RWPE2 (cell line): ENCODE measurements at regions not wholly inside any gene's neighbourhood (a gene's known extent, or its start where the extent isn't known, plus 50 kb on each side); places are given as distances from the start of the nearest gene placed in this dataset.

Experiments
- ATAC-seq: fragments of 200-7000 bp; cut with Tn5 transposase; 3 replicates; pipeline ENCODE4 v1.9.1; 2021; ENCODE audit warnings: low read depth
- DNase-seq: peaks from one replicate; pipeline ENCODE4 v3.0.0-alpha.2; 2020; ENCODE audit warnings: low spot score
- H3K27ac ChIP-seq: fragments of 450-650 bp; 2 replicates; pipeline ENCODE4 v1.5.1; 2017; ENCODE audit warnings: mild to moderate bottlenecking; ENCODE audit not compliant: poor library complexity, severe bottlenecking
- H3K27me3 ChIP-seq: fragments of 250-450 bp; sonication (Bioruptor Pico); 2 replicates; pipeline ENCODE4 v1.5.1; 2021; ENCODE audit warnings: mild to moderate bottlenecking, moderate library complexity; ENCODE audit not compliant: insufficient read depth, poor library complexity, severe bottlenecking
- H3K36me3 ChIP-seq: fragments of 250-450 bp; sonication (Bioruptor Pico); 2 replicates; pipeline ENCODE4 v1.5.1; 2020; ENCODE audit warnings: low read depth, mild to moderate bottlenecking, moderate library complexity
- H3K4me1 ChIP-seq: fragments of 250-450 bp; sonication (Bioruptor Pico); 2 replicates; pipeline ENCODE4 v1.5.1; 2021; ENCODE audit warnings: mild to moderate bottlenecking, moderate library complexity; ENCODE audit not compliant: insufficient read depth, poor library complexity, severe bottlenecking
- H3K4me3 ChIP-seq: fragments of 250-450 bp; sonication (Bioruptor Pico); 2 replicates; pipeline ENCODE4 v1.5.1; 2021; ENCODE audit warnings: mild to moderate bottlenecking, moderate library complexity; ENCODE audit not compliant: severe bottlenecking
- H3K9me3 ChIP-seq: fragments of 250-450 bp; sonication (Bioruptor Pico); 2 replicates; pipeline ENCODE4 v1.5.1; 2021; ENCODE audit warnings: mild to moderate bottlenecking, moderate library complexity; ENCODE audit not compliant: severe bottlenecking
- TF ChIP-seq, protein P1 (sequence below): fragments of 450-650 bp; IDR thresholded peaks from one replicate; pipeline ENCODE4 v1.5.1; 2017; ENCODE audit warnings: mild to moderate bottlenecking, moderate library complexity; ENCODE audit not compliant: poor library complexity, severe bottlenecking

DNA sequence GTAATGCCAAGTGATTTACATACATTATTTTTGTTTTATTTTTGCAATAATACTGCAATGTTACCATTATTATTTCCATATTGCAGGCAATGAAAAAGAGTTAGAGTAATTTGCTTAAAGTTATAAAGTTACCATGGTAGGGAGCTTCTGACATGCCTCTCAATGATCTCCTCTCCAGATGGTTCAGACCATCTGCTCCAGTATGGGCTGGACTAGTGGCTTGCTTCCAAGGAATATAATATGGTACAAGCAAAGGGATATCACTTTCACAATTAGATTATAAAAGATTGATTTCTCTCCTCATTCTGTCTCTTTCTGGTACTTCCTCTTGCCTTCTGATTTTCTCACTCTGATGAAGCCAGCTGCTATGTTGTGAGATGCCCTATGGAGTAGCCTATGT, 245.4 kb downstream of the INSIG2 start:
- H3K4me3 ChIP-seq, result no peak overlapping the region
- H3K27ac ChIP-seq, result no peak overlapping the region
- H3K27me3 ChIP-seq, result no peaks in the 10 kb centered on the region
- H3K9me3 ChIP-seq, result peaks cover 2% of the 10 kb centered on the region
- TF ChIP-seq, protein P1, sequence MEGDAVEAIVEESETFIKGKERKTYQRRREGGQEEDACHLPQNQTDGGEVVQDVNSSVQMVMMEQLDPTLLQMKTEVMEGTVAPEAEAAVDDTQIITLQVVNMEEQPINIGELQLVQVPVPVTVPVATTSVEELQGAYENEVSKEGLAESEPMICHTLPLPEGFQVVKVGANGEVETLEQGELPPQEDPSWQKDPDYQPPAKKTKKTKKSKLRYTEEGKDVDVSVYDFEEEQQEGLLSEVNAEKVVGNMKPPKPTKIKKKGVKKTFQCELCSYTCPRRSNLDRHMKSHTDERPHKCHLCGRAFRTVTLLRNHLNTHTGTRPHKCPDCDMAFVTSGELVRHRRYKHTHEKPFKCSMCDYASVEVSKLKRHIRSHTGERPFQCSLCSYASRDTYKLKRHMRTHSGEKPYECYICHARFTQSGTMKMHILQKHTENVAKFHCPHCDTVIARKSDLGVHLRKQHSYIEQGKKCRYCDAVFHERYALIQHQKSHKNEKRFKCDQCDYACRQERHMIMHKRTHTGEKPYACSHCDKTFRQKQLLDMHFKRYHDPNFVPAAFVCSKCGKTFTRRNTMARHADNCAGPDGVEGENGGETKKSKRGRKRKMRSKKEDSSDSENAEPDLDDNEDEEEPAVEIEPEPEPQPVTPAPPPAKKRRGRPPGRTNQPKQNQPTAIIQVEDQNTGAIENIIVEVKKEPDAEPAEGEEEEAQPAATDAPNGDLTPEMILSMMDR, result no peak
- no peaks in the 10 kb centered on the region for H3K4me1 ChIP-seq
- no peaks in the 10 kb centered on the region for H3K36me3 ChIP-seq
- no peak for ATAC-seq
- DNase-seq, result no peak

DNA sequence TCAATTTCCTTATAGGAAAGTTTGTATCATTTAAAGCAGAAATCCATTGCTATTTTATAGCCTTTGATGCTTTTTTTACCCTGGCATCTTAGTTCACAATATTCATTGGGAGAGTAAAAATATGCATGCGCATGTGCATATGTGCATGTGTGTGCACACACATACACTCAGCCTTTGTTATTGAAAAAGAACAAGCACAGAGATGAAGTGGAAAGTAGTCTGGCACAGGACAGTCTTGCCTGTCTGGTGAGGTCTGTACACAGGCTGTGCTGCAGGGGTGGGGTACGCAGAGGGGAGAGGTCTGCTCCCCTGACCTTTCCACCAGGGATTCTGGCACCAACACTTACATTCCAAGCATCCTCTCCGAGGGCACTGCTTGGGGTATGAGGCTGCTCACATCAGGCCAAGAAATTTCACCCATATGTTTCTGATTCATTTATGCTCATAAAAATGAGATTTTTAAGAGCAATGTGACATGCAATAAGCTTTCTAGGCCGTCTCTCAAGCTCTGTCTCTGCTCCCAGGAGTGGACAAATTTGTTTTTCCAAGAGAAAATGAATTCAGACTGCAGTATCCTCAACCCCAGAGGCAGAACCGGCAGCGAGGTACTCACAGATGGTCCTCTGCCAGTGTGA, 237.2 kb downstream of the INSIG2 start:
- TF ChIP-seq, protein P1, result no peak
- H3K36me3 ChIP-seq, result no peaks in the 10 kb centered on the region
- no peaks in the 10 kb centered on the region for H3K9me3 ChIP-seq
- ATAC-seq (no peak), DNase-seq (no peak)
- H3K4me1 ChIP-seq, result no peaks in the 10 kb centered on the region
- no peaks in the 10 kb centered on the region for H3K27me3 ChIP-seq
- no peak overlapping the region for H3K4me3 ChIP-seq
- H3K27ac ChIP-seq, result no peak overlapping the region

GRCh38 chr2:118322406-118322805, 234.1 kb downstream of the INSIG2 start:
- Histone ChIP-seq H3K4me1 (no peaks in the 10 kb centered on the region), H3K36me3 (no peaks in the 10 kb centered on the region), H3K27ac (no peak overlapping the region), H3K4me3 (no peak overlapping the region), H3K27me3 (no peaks in the 10 kb centered on the region), H3K9me3 (no peaks in the 10 kb centered on the region)
- DNase-seq (no peak), ATAC-seq (no peak)
- TF ChIP-seq, protein P1, result no peak

- H3K36me3 ChIP-seq, result no peaks in the 10 kb centered on the region
- H3K4me3 ChIP-seq, result no peak overlapping the region
- DNase-seq (no peak), ATAC-seq (no peak)
- TF ChIP-seq, protein P1, result peak; percentile 9
- H3K4me1 ChIP-seq, result no peaks in the 10 kb centered on the region
- H3K27ac ChIP-seq, result no peak overlapping the region
- no peaks in the 10 kb centered on the region for H3K9me3 ChIP-seq
- no peaks in the 10 kb centered on the region for H3K27me3 ChIP-seq
These were observed 233.3 kb downstream of the INSIG2 start for GRCh38 chr2:118321432-118322105.

DNA sequence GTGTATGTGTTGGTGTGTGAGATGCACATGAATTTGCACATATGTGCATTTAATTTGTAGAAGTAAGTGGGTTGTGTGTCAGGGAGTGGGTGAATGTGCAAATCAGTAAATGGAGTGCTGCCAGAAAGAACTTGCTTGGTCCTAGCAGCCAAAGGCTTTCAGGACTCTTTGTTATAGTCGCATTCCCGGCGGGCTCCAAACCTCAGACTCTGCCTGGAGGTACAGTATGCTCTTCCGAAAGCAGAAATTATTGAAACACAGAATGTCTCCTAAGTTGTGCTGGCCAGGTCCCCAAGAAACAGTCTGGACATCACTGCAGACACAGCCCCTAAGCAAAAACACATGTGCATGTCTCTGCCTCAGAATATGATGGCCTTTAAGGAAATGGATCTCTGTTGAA, 232.4 kb downstream of the INSIG2 start:
- Histone ChIP-seq H3K27me3 (no peaks in the 10 kb centered on the region), H3K27ac (no peak overlapping the region), H3K36me3 (no peaks in the 10 kb centered on the region), H3K4me1 (no peaks in the 10 kb centered on the region), H3K4me3 (no peak overlapping the region), H3K9me3 (no peaks in the 10 kb centered on the region)
- ATAC-seq (no peak), DNase-seq (no peak)
- TF ChIP-seq, protein P1, result no peak
